HuH-7.5 (cell line): ENCODE measurements at regions not wholly inside any gene's neighbourhood (a gene's known extent, or its start where the extent isn't known, plus 50 kb on each side); places are given as distances from the start of the nearest gene placed in this dataset.
"Not testable (repeated sequence)": the region's sequence is repeated elsewhere in the genome, so short reads cannot be mapped to it uniquely, and the experiment has no call there.

Experiments
- DNase-seq: peaks from one replicate; pipeline ENCODE4 v3.0.0; 2011; ENCODE audit warnings: low spot score

DNA sequence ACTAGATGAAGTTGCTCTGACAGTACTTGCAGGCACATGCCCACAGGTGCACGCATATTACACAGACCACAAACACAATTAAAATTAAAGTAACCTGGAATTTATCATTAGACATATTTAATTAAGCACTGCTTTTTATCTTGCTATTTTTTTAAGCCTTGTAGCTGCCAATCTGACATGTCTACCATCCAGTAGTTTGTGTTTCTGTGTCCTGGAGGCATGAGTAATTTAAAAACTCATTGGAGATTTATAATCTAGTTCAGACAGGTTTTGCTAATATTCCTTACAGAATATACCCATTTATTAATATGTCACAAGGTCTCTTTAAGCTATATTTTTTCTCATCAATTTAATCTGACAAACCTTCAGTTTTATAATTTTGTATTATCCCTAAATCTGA lies 445.0 kb upstream of the KLF6 start:
- DNase-seq, result no peak

DNA sequence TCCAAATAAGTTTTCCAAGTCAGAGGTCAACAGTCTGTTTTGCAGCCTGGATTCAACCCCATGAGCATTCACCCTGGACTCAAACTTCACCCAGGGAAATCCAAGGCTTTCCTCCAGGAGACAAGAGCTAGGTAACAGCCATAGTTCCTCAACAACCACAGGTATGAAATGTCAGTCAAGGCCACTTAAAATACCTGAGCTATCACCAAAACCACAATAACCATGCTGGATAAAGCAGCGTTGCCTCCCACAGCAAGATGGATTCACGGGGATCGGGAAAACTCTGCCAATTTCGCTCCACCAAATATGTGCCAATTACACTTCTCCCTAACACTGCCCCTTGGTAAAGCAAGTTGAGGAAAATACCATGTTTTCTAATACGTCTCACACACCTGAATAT lies 444.1 kb upstream of the KLF6 start:
- no peak for DNase-seq

DNA sequence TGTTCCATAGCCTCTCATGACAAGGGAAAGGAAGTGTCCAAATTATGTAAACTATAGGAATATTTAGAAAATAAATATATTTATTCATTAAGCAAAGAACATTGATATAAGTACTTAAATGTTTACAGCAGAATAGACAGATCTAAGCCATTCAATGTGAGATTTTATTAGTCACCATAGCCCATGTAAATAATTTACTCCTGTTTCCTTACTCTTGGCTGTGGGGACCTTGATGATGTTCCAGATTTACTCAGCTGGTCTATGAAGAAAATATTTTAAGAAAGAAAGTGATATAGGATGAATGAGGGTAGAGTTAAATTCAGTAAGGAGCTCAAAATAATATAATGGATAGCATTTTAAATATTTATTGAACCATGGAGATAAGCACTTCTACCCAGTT lies 442.6 kb upstream of the KLF6 start:
- no peak for DNase-seq

DNA sequence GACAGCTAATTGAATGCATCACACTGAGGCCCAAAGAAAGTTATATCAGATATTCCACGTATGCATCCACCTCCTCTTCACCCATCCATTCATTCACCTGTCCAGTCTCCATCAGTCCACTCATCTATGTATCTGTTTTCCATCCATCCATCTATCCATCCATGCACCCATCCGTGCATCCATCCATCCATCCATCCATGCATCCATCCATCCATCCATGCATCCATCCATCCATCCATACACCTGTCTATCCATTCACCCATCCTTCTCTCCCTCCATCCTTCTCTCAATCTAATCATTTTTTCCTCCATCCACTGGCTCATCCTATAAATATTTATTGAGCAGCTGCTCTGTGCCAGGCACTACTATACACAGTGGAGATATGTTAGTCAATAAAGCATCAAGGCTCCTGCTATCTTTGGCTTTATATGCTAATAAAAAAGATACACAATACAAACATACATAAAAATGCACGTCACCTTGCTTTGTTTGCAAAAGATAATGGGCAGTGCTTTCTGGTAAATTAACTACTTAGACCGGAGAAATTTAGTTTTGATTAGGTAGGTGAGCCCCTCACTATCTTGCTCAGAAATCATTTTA lies 442.0 kb upstream of the KLF6 start:
- no peak for DNase-seq

DNA sequence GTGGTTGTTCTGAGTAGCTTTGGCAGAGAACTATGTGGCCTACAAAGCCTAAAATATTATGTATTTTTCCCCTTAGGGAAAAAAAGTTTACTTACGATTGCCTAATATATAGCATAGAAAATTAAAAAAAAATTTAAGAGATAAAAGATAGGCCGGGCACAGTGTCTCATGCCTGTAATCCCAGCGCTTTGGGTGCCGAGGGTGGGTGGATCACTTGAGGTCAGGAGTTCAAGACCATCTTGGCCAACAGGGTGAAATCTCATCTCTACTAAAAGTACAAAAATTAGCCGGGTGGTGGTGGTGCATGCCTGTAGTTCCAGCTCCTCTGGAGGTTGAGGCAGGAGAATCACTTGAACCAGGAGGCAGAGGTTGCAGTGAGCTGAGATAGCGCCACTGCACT lies 439.2 kb upstream of the KLF6 start:
- no peak for DNase-seq

GRCh38 chr10:4221310-4221709 lies 436.3 kb upstream of the KLF6 start:
- not testable (repeated sequence) for DNase-seq

GRCh38 chr10:4219901-4220300 lies 434.9 kb upstream of the KLF6 start:
- DNase-seq, result no peak

DNA sequence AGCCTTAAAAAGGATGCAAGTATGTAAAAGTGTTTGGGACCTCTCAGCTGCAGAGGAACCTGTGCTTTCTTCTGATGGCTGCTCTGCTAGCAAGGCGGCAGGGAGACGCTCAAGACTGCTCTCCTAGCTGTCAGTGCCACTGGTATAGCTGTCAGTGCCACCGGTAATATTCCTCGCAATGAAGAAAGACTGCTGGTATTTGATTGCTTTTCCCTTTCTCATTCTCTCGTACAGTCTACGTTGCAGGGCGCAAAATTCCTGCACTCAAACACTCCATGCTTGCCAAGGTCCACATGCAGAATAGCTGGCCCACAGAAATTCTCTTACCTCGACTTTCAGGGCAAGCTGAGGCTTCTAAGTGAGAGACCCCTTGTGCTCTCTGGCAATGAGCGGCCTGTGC lies 432.6 kb upstream of the KLF6 start:
- DNase-seq, result no peak

DNA sequence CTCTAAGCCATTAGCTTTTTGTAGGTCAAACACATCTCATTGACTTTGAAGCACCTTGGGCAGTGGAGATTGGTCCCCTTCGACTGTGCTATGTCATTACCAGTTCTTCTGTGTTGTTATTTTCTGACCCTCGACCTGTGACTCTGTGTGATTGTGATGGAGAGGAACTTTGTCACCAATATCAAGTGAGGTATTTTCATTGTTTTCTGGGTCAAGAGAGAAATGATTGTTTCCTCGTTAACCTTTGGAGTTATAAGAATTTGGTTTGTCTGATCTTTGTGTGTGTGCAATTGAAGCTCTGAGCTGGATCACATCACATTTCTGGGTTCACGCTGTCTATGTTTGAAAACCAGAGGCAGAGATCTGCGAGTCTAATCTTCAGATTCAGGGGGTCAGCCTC lies 432.2 kb upstream of the KLF6 start:
- no peak for DNase-seq

- DNase-seq, result no peak
Observed at GRCh38 chr10:4216726-4217125, 431.7 kb upstream of the KLF6 start.

DNA sequence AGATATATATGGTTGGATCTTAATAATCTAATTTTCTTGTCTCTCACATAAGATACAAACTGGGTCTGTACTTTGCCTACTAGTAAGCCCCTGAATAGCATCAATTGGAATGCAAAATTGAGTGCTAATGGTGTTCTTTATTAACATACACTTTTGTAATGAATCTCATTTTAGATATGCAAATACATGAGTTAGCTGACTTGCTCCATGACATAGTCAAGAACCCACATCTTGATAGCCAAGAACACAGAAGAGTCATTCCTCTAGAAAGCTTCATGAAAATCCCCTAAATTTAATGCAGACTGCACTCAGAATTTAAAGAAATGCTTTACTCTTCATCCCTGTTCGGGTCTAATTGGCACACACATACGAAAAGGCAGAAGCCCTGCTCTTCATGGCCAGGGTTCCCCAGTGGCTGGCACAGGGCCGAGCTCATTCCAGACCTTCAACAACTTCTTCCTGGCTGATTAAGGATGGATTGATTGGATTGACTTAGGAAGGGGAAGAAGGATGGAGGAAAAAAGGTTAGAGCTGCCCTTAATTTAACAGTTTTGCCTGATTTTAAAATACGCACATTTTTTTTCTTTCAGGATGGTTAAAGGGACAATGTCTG lies 431.1 kb upstream of the KLF6 start:
- DNase-seq, result no peak

DNA sequence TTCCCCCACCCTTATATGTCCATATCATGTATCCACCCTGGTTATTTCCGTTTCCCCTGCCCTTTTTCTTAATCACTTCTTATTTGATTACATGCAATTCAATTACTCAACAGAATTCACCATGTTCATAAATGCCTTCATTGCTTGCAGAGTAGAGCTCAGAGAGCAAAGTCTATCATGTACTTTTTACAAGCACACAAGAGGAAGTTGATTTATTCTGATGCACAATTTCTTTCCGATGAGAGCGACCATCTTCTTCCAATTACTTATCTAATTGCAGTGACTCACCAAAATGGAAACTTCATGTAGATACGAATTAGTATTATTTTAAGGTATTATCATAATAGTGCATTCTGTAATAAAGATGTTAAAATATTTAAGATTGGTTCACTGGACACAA lies 430.5 kb upstream of the KLF6 start:
- no peak for DNase-seq

DNA sequence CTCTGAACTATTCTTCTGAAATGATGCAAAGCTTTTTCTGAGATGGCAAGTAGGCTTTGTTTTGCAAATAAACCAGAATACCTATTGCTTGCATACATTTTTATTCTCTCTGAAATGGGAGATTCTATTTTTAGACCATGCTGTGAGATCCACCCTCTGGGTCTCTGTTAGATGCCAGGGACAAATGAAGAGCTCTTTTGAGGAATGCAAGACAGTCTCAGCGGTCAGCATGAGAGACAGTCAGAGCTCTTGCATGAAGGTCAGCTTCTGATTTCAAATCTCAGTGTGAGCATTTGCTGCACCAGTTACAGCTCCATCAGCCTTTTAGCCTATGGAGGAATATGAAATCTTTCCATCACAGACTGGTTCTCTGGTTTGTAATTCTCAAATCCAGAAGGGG lies 429.9 kb upstream of the KLF6 start:
- no peak for DNase-seq

- no peak for DNase-seq
Observed at GRCh38 chr10:4213441-4213840, 428.4 kb upstream of the KLF6 start.

DNA sequence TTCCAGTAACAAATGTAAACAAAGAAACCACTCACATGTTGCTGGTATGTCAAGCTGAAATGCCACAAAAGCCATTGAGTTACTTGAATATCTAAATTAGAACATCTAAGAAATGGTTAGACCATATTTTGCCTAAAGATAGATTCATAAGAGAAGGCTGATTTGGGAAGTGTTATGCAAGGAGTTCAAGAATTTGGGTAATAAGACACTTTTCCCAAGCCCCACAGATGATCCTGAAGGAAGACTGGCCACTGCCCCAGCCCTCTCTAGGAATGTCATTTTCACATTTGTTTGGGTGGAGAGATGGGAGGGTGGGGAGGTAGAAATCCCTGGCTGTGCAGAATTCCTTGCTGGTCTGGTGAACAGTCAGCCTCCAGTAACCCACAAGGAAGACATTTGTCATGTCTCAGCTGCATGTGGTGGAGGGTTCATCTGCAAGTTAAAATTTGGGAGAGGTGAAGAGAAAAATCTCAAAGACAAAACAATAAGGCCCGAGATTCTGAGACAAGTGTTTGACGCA lies 427.2 kb upstream of the KLF6 start:
- no peak for DNase-seq

DNA sequence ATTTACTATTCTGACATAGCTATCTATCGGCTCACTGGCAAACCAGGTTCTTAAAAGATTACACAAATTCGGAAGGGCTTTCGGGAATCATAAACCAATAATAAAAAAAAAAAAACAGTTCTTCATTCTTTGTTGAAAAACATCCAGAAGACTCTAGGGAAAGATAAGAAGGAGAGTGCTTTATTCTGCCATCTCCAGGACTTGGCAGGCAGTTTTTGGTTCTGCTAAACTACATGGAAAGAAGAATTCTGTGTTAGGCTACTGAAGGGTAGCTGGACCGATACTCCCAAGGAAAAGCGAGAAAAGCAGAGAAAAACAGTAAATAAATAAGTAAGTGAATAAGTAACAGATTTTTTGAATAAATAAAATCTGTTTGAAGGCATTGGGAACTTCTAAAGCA lies 423.5 kb upstream of the KLF6 start:
- DNase-seq, result no peak

DNA sequence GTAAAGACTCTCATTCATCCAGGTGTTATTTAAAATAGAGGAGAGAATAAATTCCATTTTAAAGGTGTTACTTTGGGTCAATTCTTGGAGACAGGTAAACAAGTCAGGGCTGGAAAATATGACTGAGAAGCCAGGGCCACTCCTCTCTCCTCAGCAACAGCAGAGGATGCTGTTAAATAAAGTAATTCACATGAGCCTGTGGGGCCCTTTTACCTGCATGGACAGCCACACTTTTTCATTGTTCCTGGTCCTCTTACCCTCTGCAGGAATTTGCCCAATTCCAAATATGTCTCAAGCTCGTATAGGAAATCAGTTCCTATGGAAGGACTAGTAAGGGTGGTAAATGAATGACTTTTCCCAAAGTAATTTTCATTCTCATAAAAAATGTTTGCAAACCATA lies 420.1 kb upstream of the KLF6 start:
- no peak for DNase-seq

GRCh38 chr10:4202938-4203337 lies 417.9 kb upstream of the KLF6 start:
- no peak for DNase-seq

DNA sequence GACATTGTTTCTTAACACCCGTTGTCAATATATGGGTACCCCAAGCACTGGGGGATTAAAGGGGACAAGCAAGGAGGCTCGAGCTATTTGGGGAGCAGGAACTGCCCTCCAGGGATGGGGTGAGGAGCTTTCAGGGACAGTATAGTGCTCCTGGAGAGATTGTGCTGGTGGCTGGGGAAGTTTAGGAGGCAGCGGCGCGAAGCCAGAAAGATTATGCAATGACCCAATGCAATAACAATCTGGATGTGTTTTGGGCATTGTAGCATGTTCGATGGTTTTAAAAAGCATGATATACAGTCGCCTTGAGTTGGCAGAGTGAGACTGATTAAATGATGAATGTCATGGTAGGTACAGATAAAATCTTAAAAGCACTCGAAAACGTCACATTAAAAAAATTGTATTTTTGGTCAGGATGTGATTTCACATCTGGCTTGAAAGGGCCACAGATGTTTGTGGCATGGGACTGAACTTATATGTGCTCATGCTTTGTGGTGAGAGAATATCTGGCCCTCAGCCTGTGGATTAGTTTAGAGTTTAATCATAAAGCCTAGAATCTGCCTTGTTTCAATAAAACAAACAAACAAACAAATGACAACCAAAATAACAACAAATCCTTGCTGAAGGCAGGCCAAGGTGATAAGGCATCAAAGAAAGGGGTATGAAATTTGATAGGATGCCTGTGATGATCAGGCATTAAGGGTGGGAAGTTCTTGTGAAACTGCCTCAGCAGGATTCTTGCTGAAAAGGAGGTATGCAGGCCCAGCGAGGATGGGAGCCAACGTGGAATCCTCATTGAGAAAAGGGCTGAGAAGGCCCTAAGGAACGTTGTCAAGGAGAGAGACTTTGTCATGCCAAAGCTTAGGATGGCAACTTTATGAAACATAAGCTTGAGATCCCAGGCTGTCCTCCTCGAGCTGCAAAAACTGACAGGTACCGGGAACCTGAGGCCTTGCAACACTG lies 417.1 kb upstream of the KLF6 start:
- no peak for DNase-seq

- DNase-seq, result no peak
Observed at GRCh38 chr10:4199196-4199595, 414.2 kb upstream of the KLF6 start.

- DNase-seq, result no peak
Observed at GRCh38 chr10:4198216-4198615, 413.2 kb upstream of the KLF6 start.

DNA sequence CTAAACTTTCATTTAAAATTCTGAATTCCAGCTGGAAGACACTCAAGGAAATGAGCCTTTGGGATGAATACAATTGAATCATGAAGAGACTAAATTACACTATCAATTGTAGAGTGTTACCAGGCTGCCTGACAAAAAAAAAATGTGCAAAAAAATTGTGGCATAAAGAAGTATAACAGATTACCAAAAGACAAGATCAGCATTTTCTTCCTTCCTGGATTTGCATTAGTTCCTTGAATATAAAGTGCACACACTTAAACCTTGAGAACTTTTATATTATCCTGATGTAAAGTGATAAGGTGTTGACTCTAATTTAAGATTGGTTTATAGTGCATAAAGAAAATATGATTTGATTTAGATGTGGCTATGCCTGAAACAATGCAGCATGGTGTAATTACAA lies 412.7 kb upstream of the KLF6 start:
- no peak for DNase-seq

DNA sequence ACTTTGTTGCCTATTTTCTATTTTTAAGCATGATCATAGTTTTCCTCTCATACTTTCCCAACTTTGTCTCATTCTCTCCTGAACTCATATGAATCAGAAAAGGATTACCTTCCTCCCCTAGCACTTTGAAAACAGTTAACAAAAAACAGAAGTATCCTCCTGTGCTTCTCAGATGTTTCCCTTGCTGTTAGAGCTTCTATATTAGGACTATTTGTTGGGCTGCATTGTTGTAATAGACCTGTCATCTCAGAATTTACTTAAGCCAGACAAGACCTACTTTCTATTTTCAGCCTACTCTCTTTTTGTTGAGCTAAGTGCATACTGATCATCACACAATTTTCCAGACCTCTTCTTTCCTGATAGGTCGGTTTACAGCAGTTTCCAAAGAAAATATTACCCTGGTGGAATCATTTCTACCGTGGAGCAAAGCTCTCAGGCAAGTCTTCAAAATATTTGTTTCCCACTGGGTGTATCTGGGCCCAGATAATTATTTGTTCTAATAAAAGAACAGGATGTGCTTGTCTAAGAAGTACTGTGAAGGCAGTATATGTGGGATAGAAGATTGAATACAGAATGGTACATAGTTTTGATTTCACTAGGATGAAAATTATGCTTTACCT lies 411.9 kb upstream of the KLF6 start:
- DNase-seq, result no peak
